ENCODE measurements at regions not wholly inside any gene's neighbourhood (a gene's known extent, or its start where the extent isn't known, plus 50 kb on each side); places are given as distances from the start of the nearest gene placed in this dataset.
"Not testable (repeated sequence)": the region's sequence is repeated elsewhere in the genome, so short reads cannot be mapped to it uniquely, and the experiment has no call there.

- no peak for DNase-seq (ENCODE audit: low spot score)
Measured at GRCh38 chr3:140870351-140870750, 71.3 kb upstream of the SLC25A36 start.

GRCh38 chr3:140871022-140871421 lies 70.6 kb upstream of the SLC25A36 start:
- DNase-seq (ENCODE audit: low spot score), result no peak

- DNase-seq (ENCODE audit: low spot score), result not testable (repeated sequence)
Measured at GRCh38 chr3:140872165-140872564, 69.5 kb upstream of the SLC25A36 start.

- DNase-seq (ENCODE audit: low spot score), result no peak
Measured at GRCh38 chr3:140883428-140884040, 58.1 kb upstream of the SLC25A36 start.

- DNase-seq (ENCODE audit: low spot score), result not testable (repeated sequence)
Measured at GRCh38 chr3:140885697-140886096, 55.9 kb upstream of the SLC25A36 start.

Measured in hepatic stellate cell (primary cell).